Panc1 (cell line): ENCODE measurements at regions not wholly inside any gene's neighbourhood (a gene's known extent, or its start where the extent isn't known, plus 50 kb on each side); places are given as distances from the start of the nearest gene placed in this dataset.

Source experiments
- ATAC-seq: fragments of 200-7000 bp; cut with Tn5 transposase; 2 replicates; pipeline ENCODE4 v1.9.1; 2020; ENCODE audit warnings: mild to moderate bottlenecking, moderate library complexity
- BruUV-seq: library from RNA; stranded (reverse); fragments of 400-500 nt; replicated peaks from 2 replicates; lab custom pipeline; 2021; lab: Mats Ljungman, UMichigan
- CTCF ChIA-PET: fragments of 300-600 bp; sonication (Branson Sonifier 250); formaldehyde crosslinking; loops from one replicate; lab custom pipeline; 2022; ENCODE audit warnings: antibody characterized with exemption; lab: Charles Lee
- POLR2A ChIA-PET: fragments of 300-600 bp; sonication (Branson Sonifier 250); formaldehyde crosslinking; loops from one replicate; lab custom pipeline; 2022; ENCODE audit warnings: antibody characterized with exemption; lab: Charles Lee
- DNase-seq: peaks from one replicate; pipeline ENCODE4 v3.0.0-alpha.2; 2010; ENCODE audit warnings: low read depth, low spot score
- H3K27ac ChIP-seq: 2 replicates; pipeline ENCODE4 v1.5.1; 2011; ENCODE audit warnings: mild to moderate bottlenecking, low read length, inconsistent platforms
- H3K27me3 ChIP-seq: fragments of 200-500 bp; sonication (Bioruptor generic); 2 replicates; pipeline ENCODE4 v1.6.0; 2014; ENCODE audit warnings: low read length, inconsistent platforms; ENCODE audit not compliant: control insufficient read depth, insufficient read depth
- H3K36me3 ChIP-seq: fragments of 200-500 bp; sonication (Bioruptor generic); 2 replicates; pipeline ENCODE4 v1.5.1; 2014; ENCODE audit warnings: inconsistent platforms, mild to moderate bottlenecking, low read length, moderate library complexity; ENCODE audit not compliant: control insufficient read depth, insufficient read depth
- H3K4me1 ChIP-seq: 2 replicates; pipeline ENCODE4 v1.5.1; 2011; ENCODE audit warnings: inconsistent platforms, mild to moderate bottlenecking, low read length, moderate library complexity; ENCODE audit not compliant: control insufficient read depth, insufficient read depth
- H3K4me3 ChIP-seq, 2 experiments: 2 replicates each; pipeline ENCODE4 v1.5.1; 2011 to 2012; ENCODE audit warnings: low read depth in 2 of 2, low read length in 2 of 2, mild to moderate bottlenecking in 2 of 2, inconsistent platforms in 1 of 2, moderate library complexity in 1 of 2
- H3K9me3 ChIP-seq: fragments of 200-500 bp; sonication (Bioruptor generic); 2 replicates; pipeline ENCODE4 v1.5.1; 2014; ENCODE audit warnings: low read depth, mild to moderate bottlenecking, inconsistent platforms, low read length, moderate library complexity; ENCODE audit not compliant: control insufficient read depth, insufficient read depth
- POLR2AphosphoS5 ChIP-seq: IDR thresholded peaks from 2 replicates; pipeline ENCODE4 v1.6.1; 2012; ENCODE audit warnings: mild to moderate bottlenecking, low read depth, low read length, moderate library complexity
- REST ChIP-seq, 2 experiments: IDR thresholded peaks; 2 replicates each; pipeline ENCODE4 v1.6.1; 2011 to 2012; ENCODE audit warnings: low read depth in 2 of 2, control low read depth in 1 of 2, low read length in 1 of 2, mild to moderate bottlenecking in 1 of 2, moderate library complexity in 1 of 2; ENCODE audit not compliant: insufficient read depth in 1 of 2
- SIN3A ChIP-seq: IDR thresholded peaks from 2 replicates; pipeline ENCODE4 v1.6.1; 2012; ENCODE audit warnings: low read depth, mild to moderate bottlenecking, low read length, moderate library complexity, borderline replicate concordance; ENCODE audit not compliant: insufficient read depth
- TCF7L2 ChIP-seq: IDR thresholded peaks from 2 replicates; pipeline ENCODE4 v1.6.1; 2011; ENCODE audit warnings: mild to moderate bottlenecking, low read depth, low read length, inconsistent platforms
- in situ Hi-C: cut with HindIII; loops from 2 replicates; pipeline ENCODE4 v1.10.0; 2016; ENCODE audit warnings: low sequenced_read_pairs, low pct_unique_long_range_greater_than_20kb
- intact Hi-C: fragments of 100-400 bp; cut with micrococcal nuclease; formaldehyde crosslinking; loops from one replicate; pipeline ENCODE4 v1.10.0; 2022; ENCODE audit not compliant: unreplicated experiment
- TF ChIP-seq, protein P1 (sequence below): fragments of 450-650 bp; IDR thresholded peaks from 2 replicates; pipeline ENCODE4 v1.5.1; 2017; ENCODE audit warnings: mild to moderate bottlenecking

- ATAC-seq (no peak), DNase-seq (no peak)
- Histone ChIP-seq H3K36me3 (no peaks in the 10 kb centered on the region), H3K4me3 (no peak overlapping the region), H3K4me1 (no peaks in the 10 kb centered on the region), H3K27ac (no peak overlapping the region), H3K9me3 (no peaks in the 10 kb centered on the region), H3K27me3 (no peaks in the 10 kb centered on the region)
- ChIA-PET POLR2A (no interaction called here), CTCF (no interaction called here)
- intact Hi-C loops (no loop called here), in situ Hi-C loops (no loop called here)
- BruUV-seq: no TSS peak
- TF ChIP-seq, protein P1, sequence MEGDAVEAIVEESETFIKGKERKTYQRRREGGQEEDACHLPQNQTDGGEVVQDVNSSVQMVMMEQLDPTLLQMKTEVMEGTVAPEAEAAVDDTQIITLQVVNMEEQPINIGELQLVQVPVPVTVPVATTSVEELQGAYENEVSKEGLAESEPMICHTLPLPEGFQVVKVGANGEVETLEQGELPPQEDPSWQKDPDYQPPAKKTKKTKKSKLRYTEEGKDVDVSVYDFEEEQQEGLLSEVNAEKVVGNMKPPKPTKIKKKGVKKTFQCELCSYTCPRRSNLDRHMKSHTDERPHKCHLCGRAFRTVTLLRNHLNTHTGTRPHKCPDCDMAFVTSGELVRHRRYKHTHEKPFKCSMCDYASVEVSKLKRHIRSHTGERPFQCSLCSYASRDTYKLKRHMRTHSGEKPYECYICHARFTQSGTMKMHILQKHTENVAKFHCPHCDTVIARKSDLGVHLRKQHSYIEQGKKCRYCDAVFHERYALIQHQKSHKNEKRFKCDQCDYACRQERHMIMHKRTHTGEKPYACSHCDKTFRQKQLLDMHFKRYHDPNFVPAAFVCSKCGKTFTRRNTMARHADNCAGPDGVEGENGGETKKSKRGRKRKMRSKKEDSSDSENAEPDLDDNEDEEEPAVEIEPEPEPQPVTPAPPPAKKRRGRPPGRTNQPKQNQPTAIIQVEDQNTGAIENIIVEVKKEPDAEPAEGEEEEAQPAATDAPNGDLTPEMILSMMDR: no peak
- TF ChIP-seq SIN3A (no peak), TCF7L2 (no peak), REST (IDR thresholded peaks at IDR 0.05; ENCODE audit: insufficient read depth in 1 of 2, low read depth in 2 of 2, low read length in 1 of 2) (no peak)
Observed at GRCh38 chr1:83620016-83620415, 378.9 kb downstream of the TTLL7 start.

DNA sequence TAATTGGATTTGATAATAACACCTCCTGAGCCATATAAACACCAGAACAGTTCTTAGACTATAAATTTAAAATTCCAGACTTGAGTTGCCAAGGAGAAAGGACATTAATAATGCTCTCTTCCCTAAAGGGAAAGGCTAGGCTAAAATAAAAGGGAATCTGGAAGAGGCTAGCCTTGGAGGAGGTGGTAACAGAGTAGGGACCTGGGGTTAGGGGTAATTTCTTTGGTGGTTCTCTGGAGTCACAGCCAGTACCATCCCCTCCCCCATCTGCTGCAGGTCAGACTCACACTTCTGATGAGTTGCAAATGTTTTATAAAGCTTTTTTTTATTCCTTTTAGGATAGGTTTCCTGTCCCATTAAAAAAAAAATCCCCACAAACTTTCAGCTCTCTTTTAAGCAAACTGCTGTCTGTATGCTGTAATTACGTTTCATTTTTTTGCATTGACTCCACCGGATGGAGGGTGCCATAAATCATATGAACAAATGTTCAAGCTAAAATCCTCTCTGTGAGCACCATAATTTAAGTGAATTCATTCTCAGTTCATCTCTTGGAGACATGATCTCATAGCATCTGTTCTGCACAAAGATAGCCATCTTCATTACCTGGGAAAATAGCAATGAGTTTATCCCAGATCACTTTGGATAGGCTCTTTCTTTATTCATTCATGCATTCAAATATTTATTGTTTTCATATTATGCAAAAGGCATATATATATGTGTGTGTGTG lies 379.6 kb downstream of the TTLL7 start:
- ChIA-PET CTCF (no interaction called here), POLR2A (no interaction called here)
- intact Hi-C loops: no loop called here
- TF ChIP-seq TCF7L2 (no peak), POLR2AphosphoS5 (no peak), SIN3A (no peak), REST (IDR thresholded peaks at IDR 0.05; ENCODE audit: insufficient read depth in 1 of 2, low read depth in 2 of 2, low read length in 1 of 2) (no peak)
- TF ChIP-seq, protein P1: no peak
- Histone ChIP-seq H3K4me3 (no peak overlapping the region), H3K27ac (no peak overlapping the region), H3K4me1 (no peaks in the 10 kb centered on the region), H3K9me3 (no peaks in the 10 kb centered on the region), H3K27me3 (no peaks in the 10 kb centered on the region), H3K36me3 (no peaks in the 10 kb centered on the region)
- no peak for ATAC-seq
- no TSS peak for BruUV-seq
- in situ Hi-C loops: no loop called here
- no peak for DNase-seq
